GM13977 (cell line): ENCODE measurements at regions not wholly inside any gene's neighbourhood (a gene's known extent, or its start where the extent isn't known, plus 50 kb on each side); places are given as distances from the start of the nearest gene placed in this dataset.

Source experiments
- DNase-seq: peaks from one replicate; pipeline ENCODE4 v3.0.0; 2012; ENCODE audit warnings: low spot score
- CTCF ChIP-seq: IDR thresholded peaks from 2 replicates; pipeline ENCODE4 v1.5.1; 2012; ENCODE audit warnings: mild to moderate bottlenecking, control low read depth; ENCODE audit not compliant: insufficient read depth; ENCODE audit errors: extremely low read depth, missing control alignments
- in situ Hi-C: fragments of 300-500 bp; cut with MboI; formaldehyde crosslinking; loops from one replicate; pipeline ENCODE4 v1.12.0; 2022; ENCODE audit warnings: low sequenced_read_pairs, low pct_unique_long_range_greater_than_20kb, mixed read lengths, inconsistent platforms; ENCODE audit not compliant: unreplicated experiment

DNA sequence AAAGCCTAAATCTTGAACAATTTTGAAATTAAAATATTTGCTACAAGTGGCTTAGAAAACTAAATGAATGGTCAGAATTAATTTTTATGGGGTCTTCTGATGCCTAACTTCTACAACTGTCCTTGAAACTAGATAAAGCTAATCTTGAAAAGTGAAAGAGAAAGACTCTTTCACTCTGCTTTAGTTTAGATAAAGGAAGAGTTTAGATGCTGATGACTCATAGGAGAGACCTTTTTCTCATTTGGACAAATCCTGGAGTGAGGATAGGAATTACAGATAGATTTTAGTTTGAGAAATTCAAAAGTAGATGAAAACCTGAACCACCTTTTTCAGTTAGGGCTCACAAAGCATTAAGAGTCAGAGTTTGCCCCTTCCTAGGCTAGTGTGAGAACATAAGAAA, 342.3 kb upstream of the GRID2 start:
- no peak for DNase-seq
- in situ Hi-C loops: no loop called here
- TF ChIP-seq CTCF: no peak

GRCh38 chr4:91963486-91963885, 340.3 kb upstream of the GRID2 start:
- TF ChIP-seq CTCF: no peak
- DNase-seq: no peak
- in situ Hi-C loops: no loop called here

GRCh38 chr4:91965166-91965565, 338.6 kb upstream of the GRID2 start:
- DNase-seq: no peak
- no peak for TF ChIP-seq CTCF
- in situ Hi-C loops: no loop called here

GRCh38 chr4:91973479-91974153, 330.1 kb upstream of the GRID2 start:
- in situ Hi-C loops: no loop called here

GRCh38 chr4:91984466-91984865, 319.3 kb upstream of the GRID2 start:
- no peak for TF ChIP-seq CTCF
- in situ Hi-C loops: no loop called here
- DNase-seq: no peak

More at GRCh38 chr4:91973479-91974153, 330.1 kb upstream of the GRID2 start:
- DNase-seq: no peak
- no peak for TF ChIP-seq CTCF

- in situ Hi-C loops: no loop called here
Measured at GRCh38 chr4:91989914-91990313, 313.9 kb upstream of the GRID2 start.

More at GRCh38 chr4:91989914-91990313, 313.9 kb upstream of the GRID2 start:
- DNase-seq: no peak
- TF ChIP-seq CTCF: no peak
